ENCODE measurements at regions not wholly inside any gene's neighbourhood (a gene's known extent, or its start where the extent isn't known, plus 50 kb on each side); places are given as distances from the start of the nearest gene placed in this dataset.
"Not testable (repeated sequence)": the region's sequence is repeated elsewhere in the genome, so short reads cannot be mapped to it uniquely, and the experiment has no call there.

- H3K27ac ChIP-seq = no peak overlapping the region
- FAIRE-seq = no peak
- DNase-seq = peak in 3 of 6 donors; percentile 41 to 78 (median 54)
- no peak for TF ChIP-seq CTCF (IDR thresholded peaks at IDR 0.05)
- WGBS, 2 donors = 66 to 84% methylated on average over 18 of the region's 18 CpGs
- no peaks in the 10 kb centered on the region for H3K4me1 ChIP-seq
- ATAC-seq = no peak
- H3K27me3 ChIP-seq = no peaks in the 10 kb centered on the region
- intact Hi-C loops (cut with DNase I) = no loop called here
- no peaks in the 10 kb centered on the region for H3K36me3 ChIP-seq
- no peak overlapping the region for H3K4me3 ChIP-seq
- H3K9me3 ChIP-seq = no peaks in the 10 kb centered on the region
Measured at GRCh38 chr15:21261396-21261964, 178.8 kb downstream of the POTEB3 start.

- no peak for TF ChIP-seq CTCF (IDR thresholded peaks at IDR 0.05)
- ATAC-seq (no peak), DNase-seq (peak in 3 of 6 donors; percentile 11 to 84 (median 30)), FAIRE-seq (no peak)
- Histone ChIP-seq H3K27ac (no peak overlapping the region), H3K36me3 (no peaks in the 10 kb centered on the region), H3K4me3 (no peak overlapping the region), H3K9me3 (no peaks in the 10 kb centered on the region), H3K4me1 (no peaks in the 10 kb centered on the region), H3K27me3 (no peaks in the 10 kb centered on the region)
- intact Hi-C loops (cut with DNase I) = no loop called here
- 62 to 75% methylated on average over 15 of the region's 15 CpGs for WGBS, 2 donors
Measured at GRCh38 chr15:21260966-21261395, 179.3 kb downstream of the POTEB3 start.

- H3K27ac ChIP-seq; H3K9me3 ChIP-seq; intact Hi-C loops (cut with DNase I); ATAC-seq; FAIRE-seq; H3K36me3 ChIP-seq; H3K4me3 ChIP-seq; H3K4me1 ChIP-seq; DNase-seq; H3K27me3 ChIP-seq: not testable (repeated sequence)
- 61 to 66% methylated on average over 3 of the region's 3 CpGs for WGBS, 2 donors
Measured at GRCh38 chr15:21258635-21259034, 181.7 kb downstream of the POTEB3 start.

GRCh38 chr15:21249508-21250019 is 190.7 kb downstream of the POTEB3 start:
- H3K9me3 ChIP-seq; H3K36me3 ChIP-seq; DNase-seq; FAIRE-seq; H3K27ac ChIP-seq; intact Hi-C loops (cut with DNase I); H3K4me1 ChIP-seq; H3K27me3 ChIP-seq; H3K4me3 ChIP-seq; ATAC-seq: not testable (repeated sequence)
- WGBS, 2 donors = 61 to 80% methylated on average over 4 of the region's 5 CpGs

All from pancreas (tissue), 10 donors.